Stimulated activated effector memory CD8-positive, alpha-beta T cell treated with anti-CD3 and anti-CD28 coated beads, Interleukin-12 subunit alpha, Interleukin-12 subunit beta, amount 100 ng/mL, for 72 hours (primary cell): ENCODE measurements at regions not wholly inside any gene's neighbourhood (a gene's known extent, or its start where the extent isn't known, plus 50 kb on each side); places are given as distances from the start of the nearest gene placed in this dataset.

Experiments
- ATAC-seq: fragments of 150-1000 bp; cut with Tn5 transposase; 2 replicates; pipeline ENCODE4 v1.10.0; 2021
- DNase-seq, 2 donors: peaks; one replicate each; pipeline ENCODE4 v3.0.0; 2021 to 2022; ENCODE audit warnings: low spot score in 2 of 2
- H3K27ac Mint-ChIP-seq: one replicate; pipeline ENCODE4 v1.8.0; 2022; ENCODE audit warnings: mild to moderate bottlenecking, mixed read lengths
- H3K36me3 Mint-ChIP-seq: one replicate; pipeline ENCODE4 v1.8.0; 2022; ENCODE audit warnings: mild to moderate bottlenecking, mixed read lengths
- H3K4me1 Mint-ChIP-seq: one replicate; pipeline ENCODE4 v1.8.0; 2022; ENCODE audit warnings: mixed read lengths
- H3K4me3 Mint-ChIP-seq: one replicate; pipeline ENCODE4 v1.8.0; 2022; ENCODE audit warnings: mild to moderate bottlenecking, mixed read lengths
- H3K9me3 Mint-ChIP-seq: one replicate; pipeline ENCODE4 v1.8.0; 2022; ENCODE audit warnings: mixed read lengths

GRCh38 chr13:80284290-80284689 is 56.6 kb downstream of the SPRY2 start:
- DNase-seq = no peak
- ATAC-seq = no peak
- Mint-ChIP-seq H3K4me1 (no peaks in the 10 kb centered on the region), H3K9me3 (peaks cover 3% of the 10 kb centered on the region), H3K4me3 (no peak overlapping the region), H3K27ac (no peak overlapping the region), H3K36me3 (no peaks in the 10 kb centered on the region)

- H3K36me3 Mint-ChIP-seq = no peaks in the 10 kb centered on the region
Observed at GRCh38 chr13:80278706-80279105, 62.2 kb downstream of the SPRY2 start.

GRCh38 chr13:80276371-80277289 is 64.3 kb downstream of the SPRY2 start:
- Mint-ChIP-seq H3K4me3 (no peak overlapping the region), H3K27ac (no peak overlapping the region), H3K4me1 (no peaks in the 10 kb centered on the region), H3K9me3 (no peaks in the 10 kb centered on the region), H3K36me3 (no peaks in the 10 kb centered on the region)
- ATAC-seq (no peak), DNase-seq (no peak)

More at GRCh38 chr13:80278706-80279105, 62.2 kb downstream of the SPRY2 start:
- Mint-ChIP-seq H3K4me1 (no peaks in the 10 kb centered on the region), H3K9me3 (no peaks in the 10 kb centered on the region), H3K27ac (no peak overlapping the region), H3K4me3 (no peak overlapping the region)
- ATAC-seq (no peak), DNase-seq (no peak)

- H3K36me3 Mint-ChIP-seq = no peaks in the 10 kb centered on the region
- H3K9me3 Mint-ChIP-seq = peaks cover 2% of the 10 kb centered on the region
- no peaks in the 10 kb centered on the region for H3K4me1 Mint-ChIP-seq
- DNase-seq = no peak
- ATAC-seq = no peak
- H3K4me3 Mint-ChIP-seq = no peak overlapping the region
- no peak overlapping the region for H3K27ac Mint-ChIP-seq
Observed at GRCh38 chr13:80274643-80275042, 66.3 kb downstream of the SPRY2 start.

- DNase-seq = no peak
- Mint-ChIP-seq H3K4me1 (no peaks in the 10 kb centered on the region), H3K4me3 (no peak overlapping the region), H3K27ac (no peak overlapping the region), H3K36me3 (no peaks in the 10 kb centered on the region), H3K9me3 (peaks cover 2% of the 10 kb centered on the region)
- no peak for ATAC-seq
Observed at GRCh38 chr13:80273718-80274117, 67.2 kb downstream of the SPRY2 start.

GRCh38 chr13:80265348-80265747 is 75.6 kb downstream of the SPRY2 start:
- no peak overlapping the region for H3K27ac Mint-ChIP-seq
- no peak for DNase-seq

GRCh38 chr13:80263745-80264513 is 77.0 kb downstream of the SPRY2 start:
- Mint-ChIP-seq H3K36me3 (no peaks in the 10 kb centered on the region), H3K4me3 (no peak overlapping the region), H3K4me1 (no peaks in the 10 kb centered on the region), H3K9me3 (peaks cover 14% of the 10 kb centered on the region), H3K27ac (no peak overlapping the region)
- no peak for DNase-seq
- no peak for ATAC-seq

More at GRCh38 chr13:80265348-80265747, 75.6 kb downstream of the SPRY2 start:
- Mint-ChIP-seq H3K9me3 (peaks cover 14% of the 10 kb centered on the region), H3K36me3 (no peaks in the 10 kb centered on the region), H3K4me1 (no peaks in the 10 kb centered on the region), H3K4me3 (no peak overlapping the region)
- no peak for ATAC-seq

- Mint-ChIP-seq H3K27ac (no peak overlapping the region), H3K4me3 (no peak overlapping the region)
- no peak for ATAC-seq
Observed at GRCh38 chr13:80262051-80262695, 78.8 kb downstream of the SPRY2 start.

GRCh38 chr13:80259159-80259558 is 81.8 kb downstream of the SPRY2 start:
- Mint-ChIP-seq H3K4me3 (no peak overlapping the region), H3K4me1 (no peaks in the 10 kb centered on the region), H3K9me3 (peaks cover 11% of the 10 kb centered on the region), H3K27ac (no peak overlapping the region), H3K36me3 (no peaks in the 10 kb centered on the region)
- DNase-seq (no peak), ATAC-seq (no peak)

More at GRCh38 chr13:80262051-80262695, 78.8 kb downstream of the SPRY2 start:
- H3K9me3 Mint-ChIP-seq = peaks cover 14% of the 10 kb centered on the region
- no peaks in the 10 kb centered on the region for H3K4me1 Mint-ChIP-seq
- DNase-seq = no peak
- H3K36me3 Mint-ChIP-seq = no peaks in the 10 kb centered on the region

GRCh38 chr13:80256352-80256932 is 84.5 kb downstream of the SPRY2 start:
- ATAC-seq = peak; percentile 31
- Mint-ChIP-seq H3K4me3 (no peak overlapping the region), H3K36me3 (no peaks in the 10 kb centered on the region), H3K27ac (no peak overlapping the region), H3K4me1 (no peaks in the 10 kb centered on the region), H3K9me3 (no peaks in the 10 kb centered on the region)
- no peak for DNase-seq

GRCh38 chr13:80255946-80256345 is 85.0 kb downstream of the SPRY2 start:
- Mint-ChIP-seq H3K9me3 (no peaks in the 10 kb centered on the region), H3K27ac (no peak overlapping the region), H3K36me3 (no peaks in the 10 kb centered on the region), H3K4me1 (no peaks in the 10 kb centered on the region), H3K4me3 (no peak overlapping the region)
- DNase-seq (no peak), ATAC-seq (no peak)

- ATAC-seq = no peak
- Mint-ChIP-seq H3K27ac (no peak overlapping the region), H3K36me3 (no peaks in the 10 kb centered on the region), H3K4me3 (no peak overlapping the region), H3K9me3 (peaks cover 5% of the 10 kb centered on the region), H3K4me1 (no peaks in the 10 kb centered on the region)
- no peak for DNase-seq
Observed at GRCh38 chr13:80251403-80251802, 89.5 kb downstream of the SPRY2 start.

GRCh38 chr13:80250213-80250810 is 90.6 kb downstream of the SPRY2 start:
- H3K36me3 Mint-ChIP-seq = no peaks in the 10 kb centered on the region
- no peak overlapping the region for H3K4me3 Mint-ChIP-seq
- DNase-seq = no peak
- H3K27ac Mint-ChIP-seq = no peak overlapping the region
- H3K4me1 Mint-ChIP-seq = no peaks in the 10 kb centered on the region
- ATAC-seq = no peak
- peaks cover 5% of the 10 kb centered on the region for H3K9me3 Mint-ChIP-seq

GRCh38 chr13:80249516-80250212 is 91.3 kb downstream of the SPRY2 start:
- H3K4me3 Mint-ChIP-seq = no peak overlapping the region
- peaks cover 5% of the 10 kb centered on the region for H3K9me3 Mint-ChIP-seq
- DNase-seq (no peak), ATAC-seq (no peak)
- no peak overlapping the region for H3K27ac Mint-ChIP-seq
- H3K4me1 Mint-ChIP-seq = no peaks in the 10 kb centered on the region
- no peaks in the 10 kb centered on the region for H3K36me3 Mint-ChIP-seq
